Keratinocyte (primary cell): ENCODE measurements at regions not wholly inside any gene's neighbourhood (a gene's known extent, or its start where the extent isn't known, plus 50 kb on each side); places are given as distances from the start of the nearest gene placed in this dataset.

Experiments used
- DNase-seq: peaks from one replicate; pipeline ENCODE4 v3.0.0-alpha.2; 2011; ENCODE audit warnings: low read depth, missing footprints, low spot score
- FAIRE-seq: peaks from 2 replicates; lab custom pipeline; 2011; peaks lifted over from hg19 to GRCh38; lab: Jason Lieb, UNC
- H2AFZ ChIP-seq: 2 replicates; pipeline ENCODE4 v1.6.0; 2012; ENCODE audit warnings: low read length, control low read depth, inconsistent platforms; ENCODE audit not compliant: control insufficient read depth
- H3K27ac ChIP-seq: 2 replicates; pipeline ENCODE4 v1.5.1; 2011; ENCODE audit warnings: low read length; ENCODE audit not compliant: control insufficient read depth, insufficient read depth
- H3K27me3 ChIP-seq: 3 replicates; pipeline ENCODE4 v1.6.0; 2011; ENCODE audit warnings: low read length; ENCODE audit not compliant: control insufficient read depth, insufficient read depth; ENCODE audit errors: extremely low read depth
- H3K36me3 ChIP-seq, 2 experiments: 2 replicates in 1 of 2; 3 replicates in 1 of 2; pipeline ENCODE4 v1.5.1; 2011; ENCODE audit warnings: low read length in 2 of 2, mild to moderate bottlenecking in 1 of 2; ENCODE audit not compliant: control insufficient read depth in 2 of 2, insufficient read depth in 2 of 2; ENCODE audit errors: extremely low read depth in 1 of 2
- H3K4me1 ChIP-seq: 3 replicates; pipeline ENCODE4 v1.5.1; 2011; ENCODE audit warnings: low read length; ENCODE audit not compliant: control insufficient read depth, insufficient read depth; ENCODE audit errors: extremely low read depth
- H3K4me2 ChIP-seq: 3 replicates; pipeline ENCODE4 v1.6.0; 2011; ENCODE audit warnings: low read depth, low read length; ENCODE audit not compliant: control insufficient read depth, insufficient read depth; ENCODE audit errors: extremely low read depth
- H3K4me3 ChIP-seq, 3 experiments: fragments of 200-600 bp in 1 of 3; sonication (generic) in 1 of 3; 2 replicates in 2 of 3; 3 replicates in 1 of 3; pipeline ENCODE4 v1.5.1; 2011 to 2016; ENCODE audit warnings: low read length in 3 of 3, mild to moderate bottlenecking in 3 of 3, control low read depth in 2 of 3, inconsistent platforms in 1 of 3, low read depth in 1 of 3, mixed read lengths in 1 of 3, mixed run types in 1 of 3, moderate library complexity in 1 of 3; ENCODE audit not compliant: control insufficient read depth in 2 of 3, insufficient read depth in 2 of 3; ENCODE audit errors: extremely low read depth in 1 of 3
- H3K79me2 ChIP-seq: 2 replicates; pipeline ENCODE4 v1.6.0; 2012; ENCODE audit warnings: low read length; ENCODE audit not compliant: control insufficient read depth, insufficient read depth
- H3K9ac ChIP-seq: 3 replicates; pipeline ENCODE4 v1.6.0; 2011; ENCODE audit warnings: low read length; ENCODE audit not compliant: control insufficient read depth, insufficient read depth; ENCODE audit errors: extremely low read depth
- H3K9me1 ChIP-seq: 3 replicates; pipeline ENCODE4 v1.6.0; 2011; ENCODE audit warnings: low read length; ENCODE audit not compliant: control insufficient read depth, insufficient read depth; ENCODE audit errors: extremely low read depth
- H3K9me3 ChIP-seq: 2 replicates; pipeline ENCODE4 v1.5.1; 2012; ENCODE audit warnings: low read depth, low read length; ENCODE audit not compliant: control insufficient read depth
- H4K20me1 ChIP-seq: 3 replicates; pipeline ENCODE4 v1.6.0; 2011; ENCODE audit warnings: low read length; ENCODE audit not compliant: control insufficient read depth, insufficient read depth; ENCODE audit errors: extremely low read depth
- EZH2 ChIP-seq: IDR thresholded peaks from one replicate; pipeline ENCODE4 v1.6.1; 2012; ENCODE audit warnings: inconsistent platforms, mild to moderate bottlenecking, low read length, moderate library complexity
- dilution Hi-C: fragments of 300-500 bp; cut with MboI; formaldehyde crosslinking; loops from one replicate; pipeline ENCODE4 v1.7.0; 2020; ENCODE audit warnings: low sequenced_read_pairs; ENCODE audit not compliant: extremely low pct_ligation_motif_present
- TF ChIP-seq, protein P1 (sequence below), 3 experiments: IDR thresholded peaks in 1 of 3; conservative IDR thresholded peaks in 1 of 3; optimal IDR thresholded peaks in 1 of 3; 2 replicates in 2 of 3; 3 replicates in 1 of 3; pipeline versions ENCODE3 to v1.5.1; 2011; ENCODE audit warnings: low read length in 3 of 3, mild to moderate bottlenecking in 3 of 3, moderate library complexity in 2 of 3, control low read depth in 1 of 3, inconsistent platforms in 1 of 3; ENCODE audit not compliant: insufficient read depth in 2 of 3; ENCODE audit errors: extremely low read depth in 1 of 3

- Histone ChIP-seq H3K36me3 (no peaks in the 10 kb centered on the region), H3K4me3 (no peak overlapping the region), H3K9me3 (no peaks in the 10 kb centered on the region), H3K9me1 (no peaks in the 10 kb centered on the region), H3K9ac (no peak overlapping the region), H3K79me2 (no peaks in the 10 kb centered on the region), H4K20me1 (no peaks in the 10 kb centered on the region), H2AFZ (no peak overlapping the region), H3K27ac (no peak overlapping the region), H3K4me1 (no peaks in the 10 kb centered on the region), H3K27me3 (no peaks in the 10 kb centered on the region), H3K4me2 (no peak overlapping the region)
- dilution Hi-C loops, result no loop called here
- DNase-seq (no peak), FAIRE-seq (no peak)
- TF ChIP-seq EZH2, result no peak
- TF ChIP-seq, protein P1, sequence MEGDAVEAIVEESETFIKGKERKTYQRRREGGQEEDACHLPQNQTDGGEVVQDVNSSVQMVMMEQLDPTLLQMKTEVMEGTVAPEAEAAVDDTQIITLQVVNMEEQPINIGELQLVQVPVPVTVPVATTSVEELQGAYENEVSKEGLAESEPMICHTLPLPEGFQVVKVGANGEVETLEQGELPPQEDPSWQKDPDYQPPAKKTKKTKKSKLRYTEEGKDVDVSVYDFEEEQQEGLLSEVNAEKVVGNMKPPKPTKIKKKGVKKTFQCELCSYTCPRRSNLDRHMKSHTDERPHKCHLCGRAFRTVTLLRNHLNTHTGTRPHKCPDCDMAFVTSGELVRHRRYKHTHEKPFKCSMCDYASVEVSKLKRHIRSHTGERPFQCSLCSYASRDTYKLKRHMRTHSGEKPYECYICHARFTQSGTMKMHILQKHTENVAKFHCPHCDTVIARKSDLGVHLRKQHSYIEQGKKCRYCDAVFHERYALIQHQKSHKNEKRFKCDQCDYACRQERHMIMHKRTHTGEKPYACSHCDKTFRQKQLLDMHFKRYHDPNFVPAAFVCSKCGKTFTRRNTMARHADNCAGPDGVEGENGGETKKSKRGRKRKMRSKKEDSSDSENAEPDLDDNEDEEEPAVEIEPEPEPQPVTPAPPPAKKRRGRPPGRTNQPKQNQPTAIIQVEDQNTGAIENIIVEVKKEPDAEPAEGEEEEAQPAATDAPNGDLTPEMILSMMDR (optimal IDR thresholded peaks at IDR 0.05 in 1 of 3, IDR thresholded peaks at IDR 0.05 in 1 of 3, conservative IDR thresholded peaks at IDR 0.05 in 1 of 3; ENCODE audit: extremely low read depth in 1 of 3, insufficient read depth in 2 of 3, low read length in 3 of 3), result no peak
These were observed 276.4 kb upstream of the TTC14 start for GRCh38 chr3:180325533-180325932.

GRCh38 chr3:180325958-180326357, 276.0 kb upstream of the TTC14 start:
- no peaks in the 10 kb centered on the region for H3K9me3 ChIP-seq
- DNase-seq (no peak), FAIRE-seq (no peak)
- no peaks in the 10 kb centered on the region for H3K79me2 ChIP-seq
- no peaks in the 10 kb centered on the region for H4K20me1 ChIP-seq
- H3K27ac ChIP-seq, result no peak overlapping the region
- no peak for TF ChIP-seq EZH2
- TF ChIP-seq, protein P1 (optimal IDR thresholded peaks at IDR 0.05 in 1 of 3, IDR thresholded peaks at IDR 0.05 in 1 of 3, conservative IDR thresholded peaks at IDR 0.05 in 1 of 3; ENCODE audit: extremely low read depth in 1 of 3, insufficient read depth in 2 of 3, low read length in 3 of 3), result no peak
- no peaks in the 10 kb centered on the region for H3K27me3 ChIP-seq
- no peaks in the 10 kb centered on the region for H3K9me1 ChIP-seq
- H3K9ac ChIP-seq, result no peak overlapping the region
- H2AFZ ChIP-seq, result no peak overlapping the region
- dilution Hi-C loops, result no loop called here
- H3K4me1 ChIP-seq, result no peaks in the 10 kb centered on the region
- no peaks in the 10 kb centered on the region for H3K36me3 ChIP-seq
- H3K4me2 ChIP-seq, result no peak overlapping the region
- H3K4me3 ChIP-seq, result no peak overlapping the region
